ENCODE measurements at regions not wholly inside any gene's neighbourhood (a gene's known extent, or its start where the extent isn't known, plus 50 kb on each side); places are given as distances from the start of the nearest gene placed in this dataset.

GRCh38 chr18:46413684-46414083 is 243.3 kb downstream of the LOXHD1 start:
- Histone ChIP-seq H3K4me1 (no peaks in the 10 kb centered on the region), H3K4me2 (no peak overlapping the region), H3K4me3 (no peak overlapping the region), H3K27ac (no peak overlapping the region), H3K9me3 (no peaks in the 10 kb centered on the region)
- ATAC-seq (no peak), FAIRE-seq (no peak), DNase-seq (ENCODE audit: low read depth in 1 of 2, low spot score in 1 of 2) (no peak)
- TF ChIP-seq, protein P1, sequence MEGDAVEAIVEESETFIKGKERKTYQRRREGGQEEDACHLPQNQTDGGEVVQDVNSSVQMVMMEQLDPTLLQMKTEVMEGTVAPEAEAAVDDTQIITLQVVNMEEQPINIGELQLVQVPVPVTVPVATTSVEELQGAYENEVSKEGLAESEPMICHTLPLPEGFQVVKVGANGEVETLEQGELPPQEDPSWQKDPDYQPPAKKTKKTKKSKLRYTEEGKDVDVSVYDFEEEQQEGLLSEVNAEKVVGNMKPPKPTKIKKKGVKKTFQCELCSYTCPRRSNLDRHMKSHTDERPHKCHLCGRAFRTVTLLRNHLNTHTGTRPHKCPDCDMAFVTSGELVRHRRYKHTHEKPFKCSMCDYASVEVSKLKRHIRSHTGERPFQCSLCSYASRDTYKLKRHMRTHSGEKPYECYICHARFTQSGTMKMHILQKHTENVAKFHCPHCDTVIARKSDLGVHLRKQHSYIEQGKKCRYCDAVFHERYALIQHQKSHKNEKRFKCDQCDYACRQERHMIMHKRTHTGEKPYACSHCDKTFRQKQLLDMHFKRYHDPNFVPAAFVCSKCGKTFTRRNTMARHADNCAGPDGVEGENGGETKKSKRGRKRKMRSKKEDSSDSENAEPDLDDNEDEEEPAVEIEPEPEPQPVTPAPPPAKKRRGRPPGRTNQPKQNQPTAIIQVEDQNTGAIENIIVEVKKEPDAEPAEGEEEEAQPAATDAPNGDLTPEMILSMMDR (IDR thresholded peaks at IDR 0.05) = no peak
- TF ChIP-seq MYC (IDR thresholded peaks at IDR 0.05; ENCODE audit: borderline replicate concordance, low read length) (no peak), MAZ (IDR thresholded peaks at IDR 0.05; ENCODE audit: borderline replicate concordance, low read depth, low read length) (no peak), BHLHE40 (IDR thresholded peaks at IDR 0.05; ENCODE audit: low read depth, low read length) (no peak), KDM1A (IDR thresholded peaks at IDR 0.05; ENCODE audit: low read depth) (no peak), ESRRA (IDR thresholded peaks at IDR 0.05; ENCODE audit: borderline replicate concordance, low read length) (no peak), GATA3 (IDR thresholded peaks at IDR 0.05; ENCODE audit: borderline replicate concordance) (no peak), EP300 (IDR thresholded peaks at IDR 0.05) (no peak), HEYL (CRISPR knock-in tag; IDR thresholded peaks at IDR 0.05) (no peak), FOSL2 (IDR thresholded peaks at IDR 0.05) (no peak), FOSL2 (CRISPR knock-in tag; IDR thresholded peaks at IDR 0.05) (no peak), POLR2AphosphoS2 (conservative IDR thresholded peaks at IDR 0.05; ENCODE audit: low read length) (no peak), FOXS1 (CRISPR knock-in tag; IDR thresholded peaks at IDR 0.05) (no peak), RARB (CRISPR knock-in tag; IDR thresholded peaks at IDR 0.05) (no peak)
- TF ChIP-seq, protein P2, sequence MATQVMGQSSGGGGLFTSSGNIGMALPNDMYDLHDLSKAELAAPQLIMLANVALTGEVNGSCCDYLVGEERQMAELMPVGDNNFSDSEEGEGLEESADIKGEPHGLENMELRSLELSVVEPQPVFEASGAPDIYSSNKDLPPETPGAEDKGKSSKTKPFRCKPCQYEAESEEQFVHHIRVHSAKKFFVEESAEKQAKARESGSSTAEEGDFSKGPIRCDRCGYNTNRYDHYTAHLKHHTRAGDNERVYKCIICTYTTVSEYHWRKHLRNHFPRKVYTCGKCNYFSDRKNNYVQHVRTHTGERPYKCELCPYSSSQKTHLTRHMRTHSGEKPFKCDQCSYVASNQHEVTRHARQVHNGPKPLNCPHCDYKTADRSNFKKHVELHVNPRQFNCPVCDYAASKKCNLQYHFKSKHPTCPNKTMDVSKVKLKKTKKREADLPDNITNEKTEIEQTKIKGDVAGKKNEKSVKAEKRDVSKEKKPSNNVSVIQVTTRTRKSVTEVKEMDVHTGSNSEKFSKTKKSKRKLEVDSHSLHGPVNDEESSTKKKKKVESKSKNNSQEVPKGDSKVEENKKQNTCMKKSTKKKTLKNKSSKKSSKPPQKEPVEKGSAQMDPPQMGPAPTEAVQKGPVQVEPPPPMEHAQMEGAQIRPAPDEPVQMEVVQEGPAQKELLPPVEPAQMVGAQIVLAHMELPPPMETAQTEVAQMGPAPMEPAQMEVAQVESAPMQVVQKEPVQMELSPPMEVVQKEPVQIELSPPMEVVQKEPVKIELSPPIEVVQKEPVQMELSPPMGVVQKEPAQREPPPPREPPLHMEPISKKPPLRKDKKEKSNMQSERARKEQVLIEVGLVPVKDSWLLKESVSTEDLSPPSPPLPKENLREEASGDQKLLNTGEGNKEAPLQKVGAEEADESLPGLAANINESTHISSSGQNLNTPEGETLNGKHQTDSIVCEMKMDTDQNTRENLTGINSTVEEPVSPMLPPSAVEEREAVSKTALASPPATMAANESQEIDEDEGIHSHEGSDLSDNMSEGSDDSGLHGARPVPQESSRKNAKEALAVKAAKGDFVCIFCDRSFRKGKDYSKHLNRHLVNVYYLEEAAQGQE (IDR thresholded peaks at IDR 0.05) = no peak
- ChIA-PET POLR2A (no interaction called here), CTCF (no interaction called here)
- 42% methylated on average over 3 of the region's 3 CpGs for WGBS (ENCODE audit: missing lambda C conversion rate)

- Histone ChIP-seq H3K4me1 (no peaks in the 10 kb centered on the region), H3K9me3 (no peaks in the 10 kb centered on the region), H3K27ac (no peak overlapping the region), H3K4me2 (no peak overlapping the region), H3K4me3 (no peak overlapping the region)
- WGBS (ENCODE audit: missing lambda C conversion rate) = 57% methylated on average over 1 of the region's 7 CpGs
- ChIA-PET POLR2A (no interaction called here), CTCF (interaction anchor here (1.5 kb wide), 1 partner anchor 67 kb away, joined by 3 read pairs; no protein-coding TSS in a partner anchor)
- TF ChIP-seq CHD4 (IDR thresholded peaks at IDR 0.05; ENCODE audit: borderline replicate concordance) = no peak
- no peak for FAIRE-seq
- no peak for ATAC-seq
- no peak for DNase-seq (ENCODE audit: low read depth in 1 of 2, low spot score in 1 of 2)
These were observed 242.2 kb downstream of the LOXHD1 start for GRCh38 chr18:46414863-46415262.

- no peaks in the 10 kb centered on the region for H3K9me3 ChIP-seq
- H3K4me2 ChIP-seq = no peak overlapping the region
- POLR2A ChIA-PET = no interaction called here
- H3K27ac ChIP-seq = no peak overlapping the region
- ATAC-seq (no peak), FAIRE-seq (no peak), DNase-seq (ENCODE audit: low read depth in 1 of 2, low spot score in 1 of 2) (no peak)
- no peak overlapping the region for H3K4me3 ChIP-seq
- WGBS (ENCODE audit: missing lambda C conversion rate) = 53% methylated on average over 4 of the region's 4 CpGs
- CTCF ChIA-PET = interaction anchor here (1.5 kb wide), 1 partner anchor 66 kb away, joined by 3 read pairs; no protein-coding TSS in a partner anchor
- no peaks in the 10 kb centered on the region for H3K4me1 ChIP-seq
- TF ChIP-seq E2F6 (IDR thresholded peaks at IDR 0.05; ENCODE audit: borderline replicate concordance, low read depth) = no peak
- no peak for TF ChIP-seq TFCP2L1 (CRISPR knock-in tag; IDR thresholded peaks at IDR 0.05)
- no peak for TF ChIP-seq ZSCAN20 (CRISPR knock-in tag; IDR thresholded peaks at IDR 0.05)
- no peak for TF ChIP-seq RFX5 (IDR thresholded peaks at IDR 0.05)
- TF ChIP-seq, protein P3, sequence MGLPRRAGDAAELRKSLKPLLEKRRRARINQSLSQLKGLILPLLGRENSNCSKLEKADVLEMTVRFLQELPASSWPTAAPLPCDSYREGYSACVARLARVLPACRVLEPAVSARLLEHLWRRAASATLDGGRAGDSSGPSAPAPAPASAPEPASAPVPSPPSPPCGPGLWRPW (IDR thresholded peaks at IDR 0.05) = no peak
- TF ChIP-seq, protein P2 (IDR thresholded peaks at IDR 0.05) = no peak
- TF ChIP-seq RNF2 (IDR thresholded peaks at IDR 0.05; ENCODE audit: borderline replicate concordance, low read depth) = no peak
- no peak for TF ChIP-seq RAD21 (conservative IDR thresholded peaks at IDR 0.05 in 1 of 2, IDR thresholded peaks at IDR 0.05 in 1 of 2)
These were observed 241.3 kb downstream of the LOXHD1 start for GRCh38 chr18:46415532-46416252.

Measured in A549 (cell line).